GM19025 (cell line): ENCODE measurements at regions not wholly inside any gene's neighbourhood (a gene's known extent, or its start where the extent isn't known, plus 50 kb on each side); places are given as distances from the start of the nearest gene placed in this dataset.

Experiments used
- ATAC-seq: cut with Tn5 transposase; IDR thresholded peaks from one replicate; pipeline ENCODE4 v1.9.1; 2021; ENCODE audit warnings: mild to moderate bottlenecking, low read depth, moderate library complexity; ENCODE audit not compliant: unreplicated experiment

GRCh38 chr16:17529982-17530760 is 59.4 kb upstream of the XYLT1 start:
- ATAC-seq = peak; percentile 90

- no peak for ATAC-seq
These were observed 56.5 kb upstream of the XYLT1 start for GRCh38 chr16:17526956-17527937.

GRCh38 chr16:17524656-17525055 is 53.9 kb upstream of the XYLT1 start:
- ATAC-seq = no peak

GRCh38 chr16:17520561-17520960 is 49.8 kb upstream of the XYLT1 start:
- no peak for ATAC-seq
